DOHH2 (cell line): ENCODE measurements at regions not wholly inside any gene's neighbourhood (a gene's known extent, or its start where the extent isn't known, plus 50 kb on each side); places are given as distances from the start of the nearest gene placed in this dataset.

ENCODE experiments used
- H3F3A ChIP-seq: fragments of 200-600 bp; sonication (generic), shearing (Covaris generic); 2 replicates; pipeline ENCODE4 v1.6.0; 2016; ENCODE audit warnings: antibody characterized with exemption, mild to moderate bottlenecking; ENCODE audit not compliant: control insufficient read depth, insufficient read depth
- H3K27ac ChIP-seq: fragments of 200-600 bp; sonication (generic); 2 replicates; pipeline ENCODE4 v1.5.1; 2014; ENCODE audit warnings: low read depth, mild to moderate bottlenecking, low read length, moderate library complexity
- H3K27me3 ChIP-seq: fragments of 200-600 bp; sonication (generic); 2 replicates; pipeline ENCODE4 v1.6.1; 2014; ENCODE audit warnings: mild to moderate bottlenecking, low read length, mixed read lengths; ENCODE audit not compliant: control insufficient read depth
- H3K36me3 ChIP-seq: fragments of 200-600 bp; sonication (generic); 2 replicates; pipeline ENCODE4 v1.6.1; 2014; ENCODE audit warnings: mild to moderate bottlenecking, low read length, moderate library complexity, mixed read lengths; ENCODE audit not compliant: control insufficient read depth
- H3K4me1 ChIP-seq: fragments of 200-600 bp; sonication (generic); 2 replicates; pipeline ENCODE4 v1.6.1; 2014; ENCODE audit warnings: mild to moderate bottlenecking, low read length, mixed read lengths; ENCODE audit not compliant: control insufficient read depth
- H3K4me2 ChIP-seq: fragments of 200-600 bp; sonication (generic); 2 replicates; pipeline ENCODE4 v1.6.0; 2014; ENCODE audit warnings: mild to moderate bottlenecking, low read length, moderate library complexity
- H3K4me3 ChIP-seq: fragments of 200-600 bp; sonication (generic); 2 replicates; pipeline ENCODE4 v1.5.1; 2014; ENCODE audit warnings: mild to moderate bottlenecking, low read length, mixed read lengths
- H3K79me2 ChIP-seq: fragments of 200-600 bp; sonication (generic); 2 replicates; pipeline ENCODE4 v1.6.1; 2014; ENCODE audit warnings: mild to moderate bottlenecking, low read length, mixed read lengths; ENCODE audit not compliant: control insufficient read depth
- H3K9me2 ChIP-seq: fragments of 200-600 bp; sonication (generic); replicated peaks from 2 replicates; pipeline ENCODE4 v1.6.1; 2014; ENCODE audit warnings: mild to moderate bottlenecking, low read length, mixed read lengths; ENCODE audit not compliant: control insufficient read depth
- H3K9me3 ChIP-seq: fragments of 200-600 bp; sonication (generic); 2 replicates; pipeline ENCODE4 v1.6.1; 2014; ENCODE audit warnings: antibody characterized with exemption, low read length, mixed read lengths; ENCODE audit not compliant: control insufficient read depth, insufficient read depth
- H4K20me1 ChIP-seq: fragments of 200-600 bp; sonication (generic); 2 replicates; pipeline ENCODE4 v1.6.0; 2014; ENCODE audit warnings: low read depth, mild to moderate bottlenecking, antibody characterized with exemption, low read length, moderate library complexity; ENCODE audit not compliant: control insufficient read depth, insufficient read depth
- EZH2phosphoT487 ChIP-seq: fragments of 200-600 bp; sonication (generic); IDR thresholded peaks from 2 replicates; pipeline ENCODE4 v1.6.1; 2017; ENCODE audit warnings: borderline replicate concordance, mild to moderate bottlenecking, antibody characterized with exemption, low read length, moderate library complexity, mixed read lengths
- TF ChIP-seq, protein P1 (sequence below): fragments of 200-600 bp; sonication (generic); IDR thresholded peaks from one replicate; pipeline ENCODE4 v1.5.1; 2014; ENCODE audit warnings: antibody characterized with exemption, mild to moderate bottlenecking, low read depth, low read length; ENCODE audit not compliant: poor library complexity, severe bottlenecking

GRCh38 chr12:107567876-107568619, 117.6 kb upstream of the PWP1 start:
- H3K79me2 ChIP-seq: no peaks in the 10 kb centered on the region
- peaks cover 8% of the 10 kb centered on the region for H3K27me3 ChIP-seq
- peaks cover 15% of the 10 kb centered on the region for H3K4me1 ChIP-seq
- H3K27ac ChIP-seq: no peak overlapping the region
- TF ChIP-seq, protein P1, sequence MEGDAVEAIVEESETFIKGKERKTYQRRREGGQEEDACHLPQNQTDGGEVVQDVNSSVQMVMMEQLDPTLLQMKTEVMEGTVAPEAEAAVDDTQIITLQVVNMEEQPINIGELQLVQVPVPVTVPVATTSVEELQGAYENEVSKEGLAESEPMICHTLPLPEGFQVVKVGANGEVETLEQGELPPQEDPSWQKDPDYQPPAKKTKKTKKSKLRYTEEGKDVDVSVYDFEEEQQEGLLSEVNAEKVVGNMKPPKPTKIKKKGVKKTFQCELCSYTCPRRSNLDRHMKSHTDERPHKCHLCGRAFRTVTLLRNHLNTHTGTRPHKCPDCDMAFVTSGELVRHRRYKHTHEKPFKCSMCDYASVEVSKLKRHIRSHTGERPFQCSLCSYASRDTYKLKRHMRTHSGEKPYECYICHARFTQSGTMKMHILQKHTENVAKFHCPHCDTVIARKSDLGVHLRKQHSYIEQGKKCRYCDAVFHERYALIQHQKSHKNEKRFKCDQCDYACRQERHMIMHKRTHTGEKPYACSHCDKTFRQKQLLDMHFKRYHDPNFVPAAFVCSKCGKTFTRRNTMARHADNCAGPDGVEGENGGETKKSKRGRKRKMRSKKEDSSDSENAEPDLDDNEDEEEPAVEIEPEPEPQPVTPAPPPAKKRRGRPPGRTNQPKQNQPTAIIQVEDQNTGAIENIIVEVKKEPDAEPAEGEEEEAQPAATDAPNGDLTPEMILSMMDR: no peak
- no peak for TF ChIP-seq EZH2phosphoT487
- no peaks in the 10 kb centered on the region for H3K9me2 ChIP-seq
- H3F3A ChIP-seq: no peaks in the 10 kb centered on the region
- no peak overlapping the region for H3K4me3 ChIP-seq
- no peaks in the 10 kb centered on the region for H3K9me3 ChIP-seq
- no peak overlapping the region for H3K4me2 ChIP-seq
- no peaks in the 10 kb centered on the region for H3K36me3 ChIP-seq
- H4K20me1 ChIP-seq: no peaks in the 10 kb centered on the region

- TF ChIP-seq, protein P1: no peak
- TF ChIP-seq EZH2phosphoT487: no peak
Observed at GRCh38 chr12:107568718-107569117, 116.9 kb upstream of the PWP1 start.

DNA sequence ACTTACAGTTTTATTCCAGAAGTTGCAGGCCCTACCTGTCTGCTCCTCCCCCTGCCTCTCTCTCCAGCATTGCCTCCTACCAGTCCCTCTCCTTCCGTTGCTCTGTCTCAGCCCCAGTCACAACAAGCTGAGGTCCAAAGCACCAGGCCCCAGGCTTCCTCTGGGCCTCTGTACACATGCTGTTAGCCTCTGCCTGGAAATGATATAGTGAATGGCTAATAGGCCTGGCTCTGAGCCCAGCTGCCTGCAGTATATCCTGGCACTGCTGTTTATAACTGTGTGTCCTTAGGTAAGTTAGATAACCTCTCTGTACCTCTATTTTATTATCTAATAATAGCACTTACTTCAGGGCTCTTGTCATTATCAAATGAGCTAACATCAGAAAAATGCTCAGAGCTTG, 114.9 kb upstream of the PWP1 start:
- no peak overlapping the region for H3K4me2 ChIP-seq
- no peak overlapping the region for H3K27ac ChIP-seq
- H3K9me2 ChIP-seq: no peaks in the 10 kb centered on the region
- no peak overlapping the region for H3K4me3 ChIP-seq
- H3K36me3 ChIP-seq: no peaks in the 10 kb centered on the region
- no peaks in the 10 kb centered on the region for H3K9me3 ChIP-seq
- no peaks in the 10 kb centered on the region for H3K79me2 ChIP-seq
- no peaks in the 10 kb centered on the region for H3F3A ChIP-seq
- peaks cover 7% of the 10 kb centered on the region for H3K27me3 ChIP-seq
- H4K20me1 ChIP-seq: no peaks in the 10 kb centered on the region
- peaks cover 13% of the 10 kb centered on the region for H3K4me1 ChIP-seq
- TF ChIP-seq EZH2phosphoT487: no peak
- TF ChIP-seq, protein P1: no peak

More at GRCh38 chr12:107568718-107569117, 116.9 kb upstream of the PWP1 start:
- no peaks in the 10 kb centered on the region for H3K79me2 ChIP-seq
- H3K4me3 ChIP-seq: no peak overlapping the region
- H3F3A ChIP-seq: no peaks in the 10 kb centered on the region
- no peaks in the 10 kb centered on the region for H4K20me1 ChIP-seq
- H3K4me2 ChIP-seq: no peak overlapping the region
- H3K36me3 ChIP-seq: no peaks in the 10 kb centered on the region
- peaks cover 7% of the 10 kb centered on the region for H3K27me3 ChIP-seq
- H3K27ac ChIP-seq: no peak overlapping the region
- no peaks in the 10 kb centered on the region for H3K9me2 ChIP-seq
- H3K9me3 ChIP-seq: no peaks in the 10 kb centered on the region
- H3K4me1 ChIP-seq: peaks cover 15% of the 10 kb centered on the region
